ENCODE measurements at regions not wholly inside any gene's neighbourhood (a gene's known extent, or its start where the extent isn't known, plus 50 kb on each side); places are given as distances from the start of the nearest gene placed in this dataset.

- Histone ChIP-seq H3K36me3 (ENCODE audit: control insufficient read depth, low read depth, low read length) (no peaks in the 10 kb centered on the region), H3K4me1 (ENCODE audit: control insufficient read depth, low read depth, low read length) (no peaks in the 10 kb centered on the region), H3K9me3 (ENCODE audit: control insufficient read depth, low read depth, low read length) (no peaks in the 10 kb centered on the region), H3K9ac (ENCODE audit: low read length) (no peak overlapping the region), H3K27me3 (ENCODE audit: control insufficient read depth, insufficient read depth, low read length) (no peaks in the 10 kb centered on the region), H3K27ac (ENCODE audit: low read length) (no peak overlapping the region), H3K4me3 (ENCODE audit: low read length) (no peak overlapping the region)
These were observed 79.0 kb upstream of the DAP start for GRCh38 chr5:10839916-10840599.

DNA sequence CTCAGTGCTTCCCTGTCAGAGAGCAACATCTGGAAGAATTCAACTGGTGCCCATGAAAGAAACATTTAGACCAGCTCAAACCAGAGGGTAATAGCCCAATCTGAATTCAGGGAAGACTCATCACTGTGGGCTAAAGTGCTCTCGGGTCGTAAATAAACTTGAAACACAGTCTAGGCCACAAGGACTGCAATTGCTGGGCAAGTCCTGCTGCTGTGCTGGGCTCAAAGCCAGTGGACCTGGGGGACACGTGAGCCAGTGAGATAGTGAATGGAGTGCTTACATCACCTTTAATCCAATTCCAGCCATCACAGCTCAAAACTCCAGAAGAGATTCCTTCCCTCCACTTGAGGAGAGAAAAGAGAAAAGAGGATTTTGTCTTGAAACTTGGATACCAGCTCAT is 78.1 kb upstream of the DAP start:
- Histone ChIP-seq H3K36me3 (ENCODE audit: control insufficient read depth, low read depth, low read length) (no peaks in the 10 kb centered on the region), H3K27ac (ENCODE audit: low read length) (no peak overlapping the region), H3K9me3 (ENCODE audit: control insufficient read depth, low read depth, low read length) (no peaks in the 10 kb centered on the region), H3K27me3 (ENCODE audit: control insufficient read depth, insufficient read depth, low read length) (no peaks in the 10 kb centered on the region), H3K9ac (ENCODE audit: low read length) (no peak overlapping the region), H3K4me3 (ENCODE audit: low read length) (no peak overlapping the region), H3K4me1 (ENCODE audit: control insufficient read depth, low read depth, low read length) (no peaks in the 10 kb centered on the region)

GRCh38 chr5:10838038-10838437 is 77.0 kb upstream of the DAP start:
- Histone ChIP-seq H3K4me3 (ENCODE audit: low read length) (no peak overlapping the region), H3K27ac (ENCODE audit: low read length) (no peak overlapping the region), H3K27me3 (ENCODE audit: control insufficient read depth, insufficient read depth, low read length) (no peaks in the 10 kb centered on the region), H3K4me1 (ENCODE audit: control insufficient read depth, low read depth, low read length) (no peaks in the 10 kb centered on the region), H3K36me3 (ENCODE audit: control insufficient read depth, low read depth, low read length) (no peaks in the 10 kb centered on the region), H3K9ac (ENCODE audit: low read length) (no peak overlapping the region), H3K9me3 (ENCODE audit: control insufficient read depth, low read depth, low read length) (no peaks in the 10 kb centered on the region)

DNA sequence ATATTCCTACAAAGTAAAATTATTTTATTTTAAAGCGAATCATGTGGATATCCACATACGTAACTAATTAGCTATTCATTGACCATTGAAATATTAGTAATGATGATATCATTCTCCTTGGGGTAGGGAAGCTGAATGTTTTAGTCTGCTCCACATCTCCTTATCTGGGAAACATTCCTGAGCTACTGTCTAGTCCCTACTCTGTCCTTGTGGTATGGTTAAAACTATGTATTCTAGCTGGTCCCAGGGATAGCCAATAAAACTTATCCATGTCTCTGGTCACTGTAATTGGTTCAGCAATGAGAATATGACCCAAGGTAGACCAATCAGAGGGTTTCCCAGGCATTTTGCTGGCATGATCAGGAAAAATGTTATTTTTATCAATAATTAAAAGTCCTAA is 76.0 kb upstream of the DAP start:
- no peaks in the 10 kb centered on the region for H3K4me1 ChIP-seq (ENCODE audit: control insufficient read depth, low read depth, low read length)
- no peak overlapping the region for H3K9ac ChIP-seq (ENCODE audit: low read length)
- no peaks in the 10 kb centered on the region for H3K9me3 ChIP-seq (ENCODE audit: control insufficient read depth, low read depth, low read length)
- no peak overlapping the region for H3K27ac ChIP-seq (ENCODE audit: low read length)
- H3K27me3 ChIP-seq (ENCODE audit: control insufficient read depth, insufficient read depth, low read length), result no peaks in the 10 kb centered on the region
- H3K36me3 ChIP-seq (ENCODE audit: control insufficient read depth, low read depth, low read length), result no peaks in the 10 kb centered on the region
- H3K4me3 ChIP-seq (ENCODE audit: low read length), result no peak overlapping the region

DNA sequence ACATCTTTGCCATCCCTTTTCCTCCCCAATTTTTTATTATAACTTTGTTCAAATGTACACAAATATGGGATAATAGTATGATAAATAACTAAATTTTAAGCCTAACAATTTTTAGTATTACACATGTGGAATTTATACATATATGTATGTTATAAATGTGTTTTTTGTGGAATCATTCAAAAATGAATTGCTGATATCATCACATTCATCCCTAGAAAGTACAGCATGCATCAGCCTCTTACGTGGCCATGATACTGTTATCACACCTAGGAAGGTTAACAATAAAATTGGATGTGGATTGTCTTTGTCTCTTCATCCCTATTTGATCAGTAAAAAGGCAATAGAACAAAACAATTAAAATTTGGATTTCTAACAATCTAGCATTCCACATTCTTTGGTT is 73.7 kb upstream of the DAP start:
- Histone ChIP-seq H3K4me3 (ENCODE audit: low read length) (no peak overlapping the region), H3K27me3 (ENCODE audit: control insufficient read depth, insufficient read depth, low read length) (no peaks in the 10 kb centered on the region), H3K9me3 (ENCODE audit: control insufficient read depth, low read depth, low read length) (no peaks in the 10 kb centered on the region), H3K27ac (ENCODE audit: low read length) (no peak overlapping the region), H3K9ac (ENCODE audit: low read length) (no peak overlapping the region), H3K36me3 (ENCODE audit: control insufficient read depth, low read depth, low read length) (no peaks in the 10 kb centered on the region), H3K4me1 (ENCODE audit: control insufficient read depth, low read depth, low read length) (no peaks in the 10 kb centered on the region)

DNA sequence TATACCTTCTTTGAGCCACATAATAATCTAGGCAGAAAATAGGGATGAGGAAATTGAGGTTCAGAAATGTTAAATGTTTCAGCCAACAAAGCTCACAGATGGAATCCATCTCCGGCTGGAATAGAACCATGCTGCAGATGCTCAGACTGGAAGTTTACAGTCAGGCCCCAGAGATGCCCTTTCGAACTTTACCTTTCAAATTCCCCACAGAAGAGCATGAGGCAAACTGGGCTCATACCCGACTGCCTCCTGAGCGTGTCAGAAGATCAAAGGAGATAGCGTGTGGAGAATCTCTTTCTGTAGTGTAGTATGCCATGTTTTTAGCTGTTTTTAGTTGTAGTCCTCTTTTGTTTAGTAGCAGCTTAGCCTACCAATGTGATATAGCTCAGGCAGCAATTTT is 72.0 kb upstream of the DAP start:
- Histone ChIP-seq H3K4me1 (ENCODE audit: control insufficient read depth, low read depth, low read length) (no peaks in the 10 kb centered on the region), H3K36me3 (ENCODE audit: control insufficient read depth, low read depth, low read length) (no peaks in the 10 kb centered on the region), H3K4me3 (ENCODE audit: low read length) (no peak overlapping the region), H3K9ac (ENCODE audit: low read length) (no peak overlapping the region), H3K9me3 (ENCODE audit: control insufficient read depth, low read depth, low read length) (no peaks in the 10 kb centered on the region), H3K27ac (ENCODE audit: low read length) (no peak overlapping the region), H3K27me3 (ENCODE audit: control insufficient read depth, insufficient read depth, low read length) (no peaks in the 10 kb centered on the region)

GRCh38 chr5:10832421-10832820 is 71.4 kb upstream of the DAP start:
- no peaks in the 10 kb centered on the region for H3K27me3 ChIP-seq (ENCODE audit: control insufficient read depth, insufficient read depth, low read length)
- no peaks in the 10 kb centered on the region for H3K36me3 ChIP-seq (ENCODE audit: control insufficient read depth, low read depth, low read length)
- H3K9ac ChIP-seq (ENCODE audit: low read length), result no peak overlapping the region
- H3K4me3 ChIP-seq (ENCODE audit: low read length), result no peak overlapping the region
- no peaks in the 10 kb centered on the region for H3K4me1 ChIP-seq (ENCODE audit: control insufficient read depth, low read depth, low read length)
- H3K9me3 ChIP-seq (ENCODE audit: control insufficient read depth, low read depth, low read length), result no peaks in the 10 kb centered on the region
- no peak overlapping the region for H3K27ac ChIP-seq (ENCODE audit: low read length)

DNA sequence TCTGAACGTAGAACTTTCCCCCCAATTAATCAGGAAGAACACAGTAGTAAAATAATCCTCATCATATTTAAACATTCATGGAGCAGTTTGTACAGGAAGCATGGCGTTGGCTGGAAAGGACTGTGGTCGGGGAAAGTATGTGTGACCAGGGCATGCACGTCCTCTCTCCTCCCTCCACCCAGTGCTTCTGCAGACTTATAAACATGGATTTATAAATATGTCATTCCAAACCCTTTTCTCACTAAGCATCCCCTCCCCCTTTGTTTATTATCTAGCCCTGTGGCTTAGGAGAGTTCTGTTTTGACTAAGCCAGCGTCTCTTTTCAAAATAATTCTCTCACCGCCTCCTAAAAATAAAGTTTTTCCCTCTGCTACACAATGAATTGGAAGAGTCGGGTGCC is 70.4 kb upstream of the DAP start:
- Histone ChIP-seq H3K27ac (ENCODE audit: low read length) (no peak overlapping the region), H3K36me3 (ENCODE audit: control insufficient read depth, low read depth, low read length) (no peaks in the 10 kb centered on the region), H3K27me3 (ENCODE audit: control insufficient read depth, insufficient read depth, low read length) (no peaks in the 10 kb centered on the region), H3K4me3 (ENCODE audit: low read length) (no peak overlapping the region), H3K9ac (ENCODE audit: low read length) (no peak overlapping the region), H3K9me3 (ENCODE audit: control insufficient read depth, low read depth, low read length) (no peaks in the 10 kb centered on the region), H3K4me1 (ENCODE audit: control insufficient read depth, low read depth, low read length) (no peaks in the 10 kb centered on the region)

- Histone ChIP-seq H3K36me3 (ENCODE audit: control insufficient read depth, low read depth, low read length) (no peaks in the 10 kb centered on the region), H3K4me3 (ENCODE audit: low read length) (no peak overlapping the region)
These were observed 67.2 kb upstream of the DAP start for GRCh38 chr5:10828241-10828640.

DNA sequence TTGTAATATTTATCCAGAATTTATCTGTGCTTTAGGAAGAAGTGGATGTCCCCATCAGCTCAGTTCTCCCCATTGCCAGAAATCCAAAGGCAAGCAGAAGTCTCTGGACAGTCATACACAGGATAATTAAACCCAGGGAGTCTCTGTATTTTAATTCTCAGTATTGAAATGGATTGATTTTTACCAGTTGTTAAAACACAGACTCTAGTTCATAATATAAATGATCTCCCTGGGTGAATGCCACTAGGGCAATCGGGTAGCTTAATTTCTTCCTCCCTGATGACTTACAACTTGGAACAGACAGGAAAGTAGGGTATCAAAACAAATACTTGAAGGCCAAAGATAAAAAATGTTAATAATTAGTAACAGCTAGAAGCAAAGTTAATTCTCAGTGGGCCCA is 66.5 kb upstream of the DAP start:
- Histone ChIP-seq H3K4me3 (ENCODE audit: low read length) (no peak overlapping the region), H3K9me3 (ENCODE audit: control insufficient read depth, low read depth, low read length) (no peaks in the 10 kb centered on the region), H3K4me1 (ENCODE audit: control insufficient read depth, low read depth, low read length) (no peaks in the 10 kb centered on the region), H3K27me3 (ENCODE audit: control insufficient read depth, insufficient read depth, low read length) (no peaks in the 10 kb centered on the region), H3K27ac (ENCODE audit: low read length) (no peak overlapping the region), H3K9ac (ENCODE audit: low read length) (no peak overlapping the region), H3K36me3 (ENCODE audit: control insufficient read depth, low read depth, low read length) (no peaks in the 10 kb centered on the region)

More at GRCh38 chr5:10828241-10828640, 67.2 kb upstream of the DAP start:
- Histone ChIP-seq H3K27me3 (ENCODE audit: control insufficient read depth, insufficient read depth, low read length) (no peaks in the 10 kb centered on the region), H3K9me3 (ENCODE audit: control insufficient read depth, low read depth, low read length) (no peaks in the 10 kb centered on the region), H3K4me1 (ENCODE audit: control insufficient read depth, low read depth, low read length) (no peaks in the 10 kb centered on the region), H3K27ac (ENCODE audit: low read length) (no peak overlapping the region), H3K9ac (ENCODE audit: low read length) (no peak overlapping the region)

DNA sequence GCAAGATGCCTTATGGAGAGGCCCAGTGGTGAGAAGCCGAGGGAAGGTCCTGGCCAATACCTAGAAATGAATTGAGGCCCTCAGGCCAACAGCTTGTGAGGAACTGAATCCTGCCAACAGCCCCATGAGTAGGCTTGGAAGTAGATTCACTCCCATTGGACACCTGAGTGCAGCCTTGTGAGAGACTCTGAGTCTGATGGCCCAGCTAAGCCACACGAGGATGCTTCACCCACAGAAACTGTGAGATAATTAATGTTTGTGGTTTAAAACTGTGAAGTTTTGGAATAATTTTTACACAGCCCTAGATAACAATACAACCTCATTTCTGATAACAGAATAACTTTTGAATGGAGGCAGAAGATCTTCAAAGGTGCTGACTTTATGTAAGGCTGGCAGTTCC is 65.9 kb upstream of the DAP start:
- Histone ChIP-seq H3K4me3 (ENCODE audit: low read length) (no peak overlapping the region), H3K4me1 (ENCODE audit: control insufficient read depth, low read depth, low read length) (no peaks in the 10 kb centered on the region), H3K9me3 (ENCODE audit: control insufficient read depth, low read depth, low read length) (no peaks in the 10 kb centered on the region), H3K36me3 (ENCODE audit: control insufficient read depth, low read depth, low read length) (no peaks in the 10 kb centered on the region), H3K9ac (ENCODE audit: low read length) (no peak overlapping the region), H3K27me3 (ENCODE audit: control insufficient read depth, insufficient read depth, low read length) (no peaks in the 10 kb centered on the region), H3K27ac (ENCODE audit: low read length) (no peak overlapping the region)

- H3K27ac ChIP-seq (ENCODE audit: low read length), result no peak overlapping the region
- H3K4me1 ChIP-seq (ENCODE audit: control insufficient read depth, low read depth, low read length), result no peaks in the 10 kb centered on the region
These were observed 65.0 kb upstream of the DAP start for GRCh38 chr5:10825897-10826644.

More at GRCh38 chr5:10825897-10826644, 65.0 kb upstream of the DAP start:
- no peaks in the 10 kb centered on the region for H3K36me3 ChIP-seq (ENCODE audit: control insufficient read depth, low read depth, low read length)
- no peaks in the 10 kb centered on the region for H3K9me3 ChIP-seq (ENCODE audit: control insufficient read depth, low read depth, low read length)
- H3K9ac ChIP-seq (ENCODE audit: low read length), result no peak overlapping the region
- H3K27me3 ChIP-seq (ENCODE audit: control insufficient read depth, insufficient read depth, low read length), result no peaks in the 10 kb centered on the region
- no peak overlapping the region for H3K4me3 ChIP-seq (ENCODE audit: low read length)
